GM21423 (cell line): ENCODE measurements at regions not wholly inside any gene's neighbourhood (a gene's known extent, or its start where the extent isn't known, plus 50 kb on each side); places are given as distances from the start of the nearest gene placed in this dataset.

Experiments
- ATAC-seq: cut with Tn5 transposase; IDR thresholded peaks from one replicate; pipeline ENCODE4 v1.9.1; 2021; ENCODE audit warnings: mild to moderate bottlenecking, moderate library complexity; ENCODE audit not compliant: unreplicated experiment

GRCh38 chr6:106773996-106774629 is 144.7 kb downstream of the QRSL1 start:
- ATAC-seq, result no peak

- no peak for ATAC-seq
These were observed 144.1 kb downstream of the QRSL1 start for GRCh38 chr6:106773522-106773921.

- ATAC-seq, result no peak
These were observed 143.1 kb downstream of the QRSL1 start for GRCh38 chr6:106772270-106773142.

GRCh38 chr6:106771822-106772221 is 142.4 kb downstream of the QRSL1 start:
- ATAC-seq, result no peak

GRCh38 chr6:106770663-106771062 is 141.3 kb downstream of the QRSL1 start:
- no peak for ATAC-seq

- ATAC-seq, result no peak
These were observed 140.7 kb downstream of the QRSL1 start for GRCh38 chr6:106770081-106770480.

- ATAC-seq, result no peak
These were observed 137.9 kb downstream of the QRSL1 start for GRCh38 chr6:106767271-106767670.

GRCh38 chr6:106766201-106766600 is 136.8 kb downstream of the QRSL1 start:
- ATAC-seq, result no peak

GRCh38 chr6:106765496-106765895 is 136.1 kb downstream of the QRSL1 start:
- no peak for ATAC-seq

- no peak for ATAC-seq
These were observed 135.1 kb downstream of the QRSL1 start for GRCh38 chr6:106764353-106764980.

- ATAC-seq, result no peak
These were observed 134.0 kb downstream of the QRSL1 start for GRCh38 chr6:106763361-106763760.

GRCh38 chr6:106761160-106761559 is 131.8 kb downstream of the QRSL1 start:
- no peak for ATAC-seq

- ATAC-seq, result no peak
These were observed 129.7 kb downstream of the QRSL1 start for GRCh38 chr6:106759112-106759511.

- no peak for ATAC-seq
These were observed 128.5 kb downstream of the QRSL1 start for GRCh38 chr6:106757722-106758467.

- ATAC-seq, result no peak
These were observed 127.9 kb downstream of the QRSL1 start for GRCh38 chr6:106757267-106757666.

- no peak for ATAC-seq
These were observed 124.8 kb downstream of the QRSL1 start for GRCh38 chr6:106754215-106754614.

- no peak for ATAC-seq
These were observed 123.3 kb downstream of the QRSL1 start for GRCh38 chr6:106752641-106753040.

- no peak for ATAC-seq
These were observed 122.3 kb downstream of the QRSL1 start for GRCh38 chr6:106751501-106752252.

GRCh38 chr6:106750946-106751345 is 121.6 kb downstream of the QRSL1 start:
- ATAC-seq, result no peak

- ATAC-seq, result no peak
These were observed 121.0 kb downstream of the QRSL1 start for GRCh38 chr6:106750142-106750918.
